Activated T-helper 2 cell treated with anti-CD3 and anti-CD28 coated beads, Interferon-gamma antibody, Interleukin-2, Interleukin-4, amounts not matched to agents 10 μg/mL and 5 μg/mL and 100 μg/mL, durations not matched to agents 14 hours and 24 hours and 36 hours (primary cell): ENCODE measurements at regions not wholly inside any gene's neighbourhood (a gene's known extent, or its start where the extent isn't known, plus 50 kb on each side); places are given as distances from the start of the nearest gene placed in this dataset.

Experiments used
- DNase-seq: peaks from one replicate; pipeline ENCODE4 v3.0.0; 2021; ENCODE audit warnings: low spot score
- H3K27ac Mint-ChIP-seq: one replicate; pipeline ENCODE4 v1.8.0; 2021; ENCODE audit warnings: mixed read lengths
- H3K27me3 Mint-ChIP-seq: one replicate; pipeline ENCODE4 v1.8.0; 2021; ENCODE audit warnings: low read depth, mixed read lengths
- H3K36me3 Mint-ChIP-seq: one replicate; pipeline ENCODE4 v1.8.0; 2021; ENCODE audit warnings: low read depth, mixed read lengths
- H3K4me1 Mint-ChIP-seq: one replicate; pipeline ENCODE4 v1.8.0; 2021; ENCODE audit warnings: low read depth, mixed read lengths
- H3K4me3 Mint-ChIP-seq: one replicate; pipeline ENCODE4 v1.8.0; 2021; ENCODE audit warnings: low read depth, mild to moderate bottlenecking, moderate library complexity, mixed read lengths
- H3K9me3 Mint-ChIP-seq: one replicate; pipeline ENCODE4 v1.8.0; 2021; ENCODE audit warnings: mixed read lengths
- intact Hi-C: fragments of 100-400 bp; cut with micrococcal nuclease; formaldehyde crosslinking; loops from one replicate; pipeline ENCODE4 v1.15.1; 2023

GRCh38 chr14:85963486-85963885 is 433.5 kb downstream of the FLRT2 start:
- no peak overlapping the region for H3K27ac Mint-ChIP-seq
- no peak for DNase-seq
- H3K4me3 Mint-ChIP-seq = no peak overlapping the region
- no peaks in the 10 kb centered on the region for H3K36me3 Mint-ChIP-seq
- intact Hi-C loops = no loop called here
- H3K9me3 Mint-ChIP-seq = no peaks in the 10 kb centered on the region
- H3K4me1 Mint-ChIP-seq = no peaks in the 10 kb centered on the region
- no peaks in the 10 kb centered on the region for H3K27me3 Mint-ChIP-seq

- H3K36me3 Mint-ChIP-seq = no peaks in the 10 kb centered on the region
- intact Hi-C loops = no loop called here
- H3K4me1 Mint-ChIP-seq = no peaks in the 10 kb centered on the region
- DNase-seq = no peak
- no peaks in the 10 kb centered on the region for H3K27me3 Mint-ChIP-seq
- no peak overlapping the region for H3K4me3 Mint-ChIP-seq
- H3K9me3 Mint-ChIP-seq = no peaks in the 10 kb centered on the region
- H3K27ac Mint-ChIP-seq = no peak overlapping the region
Observed at GRCh38 chr14:85960756-85961155, 430.8 kb downstream of the FLRT2 start.

- no peak overlapping the region for H3K4me3 Mint-ChIP-seq
- H3K9me3 Mint-ChIP-seq = no peaks in the 10 kb centered on the region
- DNase-seq = no peak
- no peaks in the 10 kb centered on the region for H3K4me1 Mint-ChIP-seq
- intact Hi-C loops = no loop called here
- no peaks in the 10 kb centered on the region for H3K36me3 Mint-ChIP-seq
- H3K27me3 Mint-ChIP-seq = no peaks in the 10 kb centered on the region
- H3K27ac Mint-ChIP-seq = no peak overlapping the region
Observed at GRCh38 chr14:85959063-85959462, 429.1 kb downstream of the FLRT2 start.

DNA sequence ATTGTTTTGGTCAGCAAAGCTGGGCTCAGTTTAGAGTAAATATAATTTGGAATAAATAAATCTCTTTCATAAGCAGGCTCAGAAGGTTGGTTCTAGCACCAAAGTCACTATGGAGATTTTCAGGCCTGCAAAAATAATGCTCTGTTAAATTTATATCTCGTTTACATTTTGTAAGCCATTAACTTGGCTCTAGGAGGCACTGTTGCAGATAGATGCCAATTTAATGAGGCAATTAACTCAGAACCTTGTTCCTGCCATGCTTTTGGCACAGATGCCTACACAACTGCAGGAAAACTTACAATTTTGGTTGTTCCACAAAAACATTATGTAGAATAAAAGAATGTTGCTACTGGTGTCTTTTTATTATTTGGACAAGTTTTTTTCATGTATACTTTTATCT is 428.1 kb downstream of the FLRT2 start:
- intact Hi-C loops = no loop called here
- Mint-ChIP-seq H3K36me3 (no peaks in the 10 kb centered on the region), H3K4me1 (no peaks in the 10 kb centered on the region), H3K4me3 (no peak overlapping the region), H3K27me3 (no peaks in the 10 kb centered on the region), H3K27ac (no peak overlapping the region), H3K9me3 (no peaks in the 10 kb centered on the region)
- no peak for DNase-seq

DNA sequence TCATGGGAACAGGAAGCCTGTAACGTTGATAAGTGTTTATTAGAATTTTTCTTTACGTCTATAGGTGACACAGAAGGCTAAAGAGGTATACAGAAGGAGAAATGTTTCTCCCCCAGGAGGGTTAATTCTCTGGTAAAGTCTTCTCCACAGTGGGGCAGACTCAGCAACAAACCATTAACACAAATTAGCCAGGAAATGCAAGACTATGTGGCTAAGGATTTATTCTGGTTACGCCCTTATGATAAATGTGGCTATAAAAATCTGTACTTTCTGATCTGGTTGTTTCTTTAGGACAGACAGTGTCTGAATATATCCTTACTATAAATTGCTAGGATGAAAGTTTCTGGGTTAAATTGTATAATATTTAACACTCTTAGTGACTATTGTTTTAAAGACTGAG is 423.3 kb downstream of the FLRT2 start:
- H3K36me3 Mint-ChIP-seq = no peaks in the 10 kb centered on the region
- H3K27ac Mint-ChIP-seq = no peak overlapping the region
- intact Hi-C loops = no loop called here
- H3K4me1 Mint-ChIP-seq = no peaks in the 10 kb centered on the region
- no peaks in the 10 kb centered on the region for H3K27me3 Mint-ChIP-seq
- no peak for DNase-seq
- no peaks in the 10 kb centered on the region for H3K9me3 Mint-ChIP-seq
- H3K4me3 Mint-ChIP-seq = no peak overlapping the region

GRCh38 chr14:85948153-85948552 is 418.2 kb downstream of the FLRT2 start:
- Mint-ChIP-seq H3K4me3 (no peak overlapping the region), H3K27me3 (no peaks in the 10 kb centered on the region), H3K9me3 (peaks cover 8% of the 10 kb centered on the region), H3K4me1 (no peaks in the 10 kb centered on the region), H3K27ac (no peak overlapping the region), H3K36me3 (peaks cover 5% of the 10 kb centered on the region)
- intact Hi-C loops = no loop called here
- DNase-seq = no peak

- intact Hi-C loops = no loop called here
- Mint-ChIP-seq H3K27ac (no peak overlapping the region), H3K27me3 (no peaks in the 10 kb centered on the region), H3K36me3 (peaks cover 5% of the 10 kb centered on the region), H3K4me1 (no peaks in the 10 kb centered on the region), H3K9me3 (peaks cover 8% of the 10 kb centered on the region), H3K4me3 (no peak overlapping the region)
- no peak for DNase-seq
Observed at GRCh38 chr14:85947461-85948139, 417.7 kb downstream of the FLRT2 start.

GRCh38 chr14:85943192-85943591 is 413.2 kb downstream of the FLRT2 start:
- intact Hi-C loops = no loop called here
- H3K36me3 Mint-ChIP-seq = peaks cover 13% of the 10 kb centered on the region
- no peaks in the 10 kb centered on the region for H3K27me3 Mint-ChIP-seq
- no peak for DNase-seq
- no peak overlapping the region for H3K27ac Mint-ChIP-seq
- H3K9me3 Mint-ChIP-seq = peaks cover 25% of the 10 kb centered on the region
- H3K4me1 Mint-ChIP-seq = peaks cover 7% of the 10 kb centered on the region
- no peak overlapping the region for H3K4me3 Mint-ChIP-seq

GRCh38 chr14:85934886-85935254 is 404.9 kb downstream of the FLRT2 start:
- H3K27me3 Mint-ChIP-seq = no peaks in the 10 kb centered on the region

DNA sequence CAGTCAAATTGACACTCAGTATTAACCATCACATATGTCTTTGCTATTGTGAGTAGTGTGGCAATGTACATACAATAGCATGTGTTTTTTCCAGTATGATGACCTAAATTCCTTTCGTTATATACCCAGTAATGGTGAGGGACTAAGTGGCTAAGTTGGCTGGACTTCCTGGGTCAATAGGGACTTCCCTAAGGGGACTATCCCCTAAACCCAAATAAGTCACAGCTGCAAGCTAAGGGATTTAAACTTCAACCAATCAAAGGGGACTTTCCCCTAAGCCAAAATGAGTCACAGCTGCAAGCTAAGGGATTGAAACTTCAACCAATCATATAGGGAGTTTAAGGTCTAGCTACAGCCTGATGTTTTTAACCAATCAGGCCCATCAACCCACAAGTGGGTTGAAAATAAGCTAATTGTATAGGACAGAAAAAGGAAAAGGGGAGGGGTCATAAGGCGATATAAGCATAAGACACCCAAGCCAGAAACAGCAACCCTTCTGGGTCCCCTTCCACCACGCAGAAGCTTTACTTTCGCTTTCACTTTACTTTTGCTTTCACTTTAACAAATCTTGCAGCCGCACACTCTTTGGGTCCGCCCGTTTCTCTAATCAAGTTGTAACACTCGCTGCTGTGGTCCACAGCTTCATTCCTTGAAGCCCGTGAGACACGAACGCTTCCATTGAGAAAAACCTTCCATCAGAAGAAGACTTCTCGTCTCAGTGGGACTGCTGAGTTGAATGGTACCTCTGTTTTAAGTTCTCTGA is 404.4 kb downstream of the FLRT2 start:
- H3K36me3 Mint-ChIP-seq = peaks cover 15% of the 10 kb centered on the region
- intact Hi-C loops = loop anchor here (10.0 kb wide), 1 partner anchor 100 kb away; no protein-coding TSS in a partner anchor

More at GRCh38 chr14:85934886-85935254, 404.9 kb downstream of the FLRT2 start:
- H3K27ac Mint-ChIP-seq = peak overlapping the region; percentile 91
- intact Hi-C loops = loop anchor here (10.0 kb wide), 1 partner anchor 100 kb away; no protein-coding TSS in a partner anchor
- peak overlapping the region; percentile 91 for H3K4me3 Mint-ChIP-seq
- no peak for DNase-seq
- peaks cover 16% of the 10 kb centered on the region for H3K9me3 Mint-ChIP-seq
- H3K36me3 Mint-ChIP-seq = peaks cover 15% of the 10 kb centered on the region
- H3K4me1 Mint-ChIP-seq = peaks cover 29% of the 10 kb centered on the region

GRCh38 chr14:85921241-85921640 is 391.3 kb downstream of the FLRT2 start:
- no peak for DNase-seq
- H3K9me3 Mint-ChIP-seq = no peaks in the 10 kb centered on the region
- intact Hi-C loops = no loop called here
- H3K4me3 Mint-ChIP-seq = no peak overlapping the region
- no peaks in the 10 kb centered on the region for H3K36me3 Mint-ChIP-seq
- H3K27me3 Mint-ChIP-seq = no peaks in the 10 kb centered on the region
- H3K27ac Mint-ChIP-seq = no peak overlapping the region
- H3K4me1 Mint-ChIP-seq = no peaks in the 10 kb centered on the region

More for the DNA sequence above, 404.4 kb downstream of the FLRT2 start:
- Mint-ChIP-seq H3K4me3 (peak overlapping the region; percentile 91), H3K9me3 (peaks cover 16% of the 10 kb centered on the region), H3K27me3 (no peaks in the 10 kb centered on the region), H3K27ac (peak overlapping the region; percentile 91), H3K4me1 (peaks cover 29% of the 10 kb centered on the region)
- peak; percentile 58 for DNase-seq

DNA sequence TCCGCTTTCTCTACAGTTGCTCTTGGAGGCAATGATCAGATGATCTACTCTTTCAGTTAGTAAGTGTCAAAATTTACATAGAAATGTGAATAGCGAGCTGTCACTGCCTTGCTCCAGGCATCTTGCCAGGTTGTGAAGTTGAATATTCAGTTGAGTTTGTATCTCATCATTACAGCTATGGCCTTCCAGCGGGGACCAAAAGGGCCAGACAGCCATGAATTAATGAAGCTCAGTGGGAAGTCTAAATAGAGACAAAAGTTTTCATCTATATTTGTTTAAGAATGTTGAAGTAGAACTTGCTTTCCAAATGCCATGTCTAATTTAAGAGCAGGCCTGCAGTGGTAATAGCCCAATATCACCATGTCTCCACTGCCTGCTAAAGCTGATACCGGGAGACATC is 387.8 kb downstream of the FLRT2 start:
- Mint-ChIP-seq H3K27ac (no peak overlapping the region), H3K27me3 (no peaks in the 10 kb centered on the region), H3K4me3 (no peak overlapping the region), H3K4me1 (no peaks in the 10 kb centered on the region), H3K36me3 (no peaks in the 10 kb centered on the region), H3K9me3 (no peaks in the 10 kb centered on the region)
- no peak for DNase-seq
- intact Hi-C loops = no loop called here

DNA sequence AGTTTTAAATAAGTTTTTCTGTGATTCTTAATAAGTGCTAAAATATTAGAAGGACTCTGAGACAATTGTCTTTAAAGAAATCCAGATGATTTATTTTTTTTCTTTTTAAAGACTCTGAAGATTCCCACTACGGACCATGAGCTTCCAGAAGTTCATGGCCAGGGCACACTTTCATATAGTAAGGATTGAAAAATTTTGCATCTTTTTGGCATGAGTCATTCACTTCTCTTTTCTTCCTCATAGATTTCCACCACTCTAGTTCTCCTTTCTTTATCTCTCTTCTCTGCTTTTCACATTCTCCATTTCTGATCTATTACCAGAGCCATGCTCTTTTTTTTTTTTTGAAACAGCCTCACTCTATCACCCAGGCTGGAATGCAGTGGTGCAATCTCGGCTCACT is 385.8 kb downstream of the FLRT2 start:
- Mint-ChIP-seq H3K9me3 (no peaks in the 10 kb centered on the region), H3K4me3 (no peak overlapping the region), H3K36me3 (no peaks in the 10 kb centered on the region), H3K4me1 (no peaks in the 10 kb centered on the region), H3K27ac (no peak overlapping the region), H3K27me3 (no peaks in the 10 kb centered on the region)
- no peak for DNase-seq
- intact Hi-C loops = no loop called here
